Adipocyte (in vitro differentiated cells): ENCODE measurements at regions not wholly inside any gene's neighbourhood (a gene's known extent, or its start where the extent isn't known, plus 50 kb on each side); places are given as distances from the start of the nearest gene placed in this dataset.

ENCODE experiments used
- DNase-seq: peaks from one replicate; pipeline ENCODE4 v3.0.0-alpha.2; 2015; ENCODE audit warnings: low read depth
- H3K27me3 ChIP-seq: replicated peaks from 2 replicates; pipeline ENCODE4 v1.7.0; 2013; ENCODE audit warnings: mild to moderate bottlenecking, low read length, moderate library complexity; ENCODE audit not compliant: control insufficient read depth, insufficient read depth
- H3K36me3 ChIP-seq: 2 replicates; pipeline ENCODE4 v1.7.0; 2013; ENCODE audit warnings: low read length, mild to moderate bottlenecking, moderate library complexity; ENCODE audit not compliant: control insufficient read depth, insufficient read depth, severe bottlenecking
- H3K4me1 ChIP-seq: 2 replicates; pipeline ENCODE4 v1.7.0; 2013; ENCODE audit warnings: mild to moderate bottlenecking, low read length, moderate library complexity; ENCODE audit not compliant: control insufficient read depth, insufficient read depth
- H3K4me3 ChIP-seq: 2 replicates; pipeline ENCODE4 v1.7.0; 2013; ENCODE audit warnings: mild to moderate bottlenecking, low read length, moderate library complexity
- H3K9ac ChIP-seq: 2 replicates; pipeline ENCODE4 v1.7.0; 2013; ENCODE audit warnings: mild to moderate bottlenecking, low read length, moderate library complexity
- H3K9me3 ChIP-seq: 2 replicates; pipeline ENCODE4 v1.7.0; 2013; ENCODE audit warnings: mild to moderate bottlenecking, low read length, moderate library complexity; ENCODE audit not compliant: control insufficient read depth

- DNase-seq = no peak
- no peak overlapping the region for H3K9ac ChIP-seq
- no peak overlapping the region for H3K4me3 ChIP-seq
- H3K4me1 ChIP-seq = peaks cover 16% of the 10 kb centered on the region
- H3K36me3 ChIP-seq = no peaks in the 10 kb centered on the region
- no peaks in the 10 kb centered on the region for H3K9me3 ChIP-seq
- H3K27me3 ChIP-seq = no peaks in the 10 kb centered on the region
Measured at GRCh38 chr15:39230908-39231285, 350.0 kb upstream of the THBS1 start.

DNA sequence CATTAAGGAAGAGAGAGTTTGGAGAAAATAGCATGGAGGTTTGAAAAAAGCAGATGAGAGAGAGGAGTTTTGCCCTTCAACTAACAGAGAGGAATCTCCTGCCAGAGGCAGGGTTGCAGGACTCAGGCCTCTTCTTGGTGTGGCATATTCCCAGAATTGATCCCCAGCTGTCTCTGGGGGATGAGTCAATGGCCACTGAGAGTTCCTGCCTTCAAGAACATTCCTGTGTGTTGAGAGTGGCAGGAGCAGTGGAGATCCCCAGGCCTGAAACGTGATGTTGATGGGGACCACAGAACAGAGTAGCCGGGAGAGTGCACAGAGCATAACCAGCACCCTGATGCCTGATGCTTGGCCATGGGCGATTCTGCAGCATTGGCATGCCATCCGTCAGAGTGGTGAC is 348.4 kb upstream of the THBS1 start:
- no peaks in the 10 kb centered on the region for H3K36me3 ChIP-seq
- peaks cover 16% of the 10 kb centered on the region for H3K4me1 ChIP-seq
- H3K9me3 ChIP-seq = no peaks in the 10 kb centered on the region
- H3K4me3 ChIP-seq = no peak overlapping the region
- H3K9ac ChIP-seq = peak overlapping the region; percentile 82
- no peaks in the 10 kb centered on the region for H3K27me3 ChIP-seq
- DNase-seq = peak; percentile 72

- Histone ChIP-seq H3K9me3 (no peaks in the 10 kb centered on the region), H3K4me3 (no peak overlapping the region), H3K27me3 (no peaks in the 10 kb centered on the region), H3K4me1 (peaks cover 16% of the 10 kb centered on the region), H3K36me3 (no peaks in the 10 kb centered on the region), H3K9ac (peak overlapping the region; percentile 32)
- DNase-seq = peak; percentile 55
Measured at GRCh38 chr15:39235084-39235795, 345.6 kb upstream of the THBS1 start.

DNA sequence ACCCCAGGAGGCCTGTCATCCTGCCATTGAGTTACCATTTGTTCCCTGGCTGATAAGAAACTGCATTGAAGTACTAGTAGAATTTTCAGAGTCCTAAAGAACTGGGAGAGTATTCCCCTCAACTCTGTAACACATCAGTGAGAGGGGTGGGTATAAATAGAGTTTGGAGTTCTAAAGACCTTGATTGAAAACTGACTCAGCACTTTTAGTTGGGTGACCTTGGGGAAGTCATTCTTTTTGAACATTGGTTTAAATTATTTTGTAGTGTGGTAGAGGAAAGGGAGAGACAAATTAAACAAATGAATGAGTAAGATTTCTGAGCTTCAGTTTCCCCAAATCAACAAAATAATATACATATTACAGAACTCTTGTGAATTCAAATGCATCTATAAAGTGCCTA is 344.5 kb upstream of the THBS1 start:
- Histone ChIP-seq H3K4me1 (peaks cover 16% of the 10 kb centered on the region), H3K36me3 (no peaks in the 10 kb centered on the region), H3K27me3 (no peaks in the 10 kb centered on the region), H3K4me3 (no peak overlapping the region), H3K9ac (no peak overlapping the region), H3K9me3 (no peaks in the 10 kb centered on the region)
- no peak for DNase-seq

GRCh38 chr15:39238443-39238842 is 342.4 kb upstream of the THBS1 start:
- Histone ChIP-seq H3K27me3 (no peaks in the 10 kb centered on the region), H3K9ac (no peak overlapping the region), H3K36me3 (no peaks in the 10 kb centered on the region), H3K9me3 (no peaks in the 10 kb centered on the region), H3K4me3 (no peak overlapping the region), H3K4me1 (peaks cover 17% of the 10 kb centered on the region)
- peak; percentile 46 for DNase-seq

DNA sequence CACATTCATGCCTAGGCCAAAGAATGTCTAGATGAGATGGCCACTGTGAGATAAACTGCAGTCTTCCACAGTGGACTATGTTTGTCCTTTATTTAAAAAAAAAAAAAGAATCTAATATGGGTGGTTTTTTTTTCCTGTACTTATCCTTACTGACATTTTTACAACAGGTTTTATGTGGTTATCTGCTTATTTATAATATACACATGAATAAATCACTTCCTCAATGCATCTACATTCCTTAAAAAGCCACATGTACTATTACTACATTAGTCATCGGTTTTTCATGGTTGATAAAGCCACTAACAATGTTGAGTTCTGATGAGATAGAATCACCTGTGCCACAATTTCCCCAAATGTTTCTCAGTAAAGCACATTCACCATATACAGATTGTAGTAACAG is 341.3 kb upstream of the THBS1 start:
- Histone ChIP-seq H3K27me3 (no peaks in the 10 kb centered on the region), H3K9ac (no peak overlapping the region), H3K4me1 (peaks cover 26% of the 10 kb centered on the region), H3K9me3 (no peaks in the 10 kb centered on the region), H3K36me3 (no peaks in the 10 kb centered on the region), H3K4me3 (no peak overlapping the region)
- DNase-seq = no peak

- Histone ChIP-seq H3K9ac (peak overlapping the region; percentile 26), H3K4me1 (peaks cover 26% of the 10 kb centered on the region), H3K27me3 (no peaks in the 10 kb centered on the region), H3K4me3 (no peak overlapping the region), H3K36me3 (no peaks in the 10 kb centered on the region), H3K9me3 (no peaks in the 10 kb centered on the region)
- DNase-seq = peak; percentile 50
Measured at GRCh38 chr15:39242345-39242744, 338.5 kb upstream of the THBS1 start.

DNA sequence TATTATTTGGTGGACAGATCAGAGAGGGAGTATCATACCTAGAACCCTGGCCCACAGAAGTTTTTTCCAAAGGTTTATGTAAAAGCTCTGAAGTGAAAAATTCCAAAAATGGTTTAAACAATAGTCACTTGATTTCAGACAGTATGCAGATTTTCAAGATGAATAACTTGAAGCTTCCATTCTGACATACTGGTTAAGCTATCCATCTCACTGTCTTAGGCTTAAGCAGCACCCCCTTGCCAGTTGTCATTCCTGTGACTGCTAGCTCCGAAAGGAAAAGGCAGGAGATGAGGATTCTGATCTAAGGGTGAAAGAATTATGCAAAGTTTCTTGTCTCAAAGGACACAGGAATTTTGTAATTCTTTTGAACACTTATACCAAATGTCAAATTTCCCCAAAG is 337.5 kb upstream of the THBS1 start:
- Histone ChIP-seq H3K4me1 (peaks cover 35% of the 10 kb centered on the region), H3K27me3 (no peaks in the 10 kb centered on the region), H3K4me3 (peak overlapping the region; percentile 6), H3K9ac (peak overlapping the region; percentile 26), H3K9me3 (no peaks in the 10 kb centered on the region), H3K36me3 (no peaks in the 10 kb centered on the region)
- peak; percentile 37 for DNase-seq

GRCh38 chr15:39244776-39245175 is 336.1 kb upstream of the THBS1 start:
- H3K27me3 ChIP-seq = no peaks in the 10 kb centered on the region
- H3K36me3 ChIP-seq = no peaks in the 10 kb centered on the region
- H3K9me3 ChIP-seq = no peaks in the 10 kb centered on the region
- DNase-seq = no peak
- no peak overlapping the region for H3K4me3 ChIP-seq
- H3K9ac ChIP-seq = no peak overlapping the region
- peaks cover 37% of the 10 kb centered on the region for H3K4me1 ChIP-seq

DNA sequence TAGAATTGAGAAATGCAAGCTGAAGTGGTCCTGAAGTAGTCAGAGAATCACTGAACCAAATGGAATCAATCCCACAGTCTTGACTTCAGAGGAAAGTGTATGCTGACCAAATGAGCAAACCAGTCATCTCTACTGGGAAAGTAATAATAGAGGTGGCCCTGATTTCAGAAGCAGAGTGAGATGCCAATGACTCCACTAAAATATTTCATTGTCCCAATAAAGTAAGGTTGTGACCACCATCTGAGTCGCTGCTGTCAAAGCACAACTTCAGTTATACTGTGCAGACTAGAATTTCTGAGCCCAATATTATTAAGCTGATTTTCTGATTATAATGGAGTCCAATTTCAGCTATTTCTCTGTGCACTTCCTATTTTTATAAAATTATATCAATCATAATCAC is 334.4 kb upstream of the THBS1 start:
- Histone ChIP-seq H3K4me1 (peaks cover 41% of the 10 kb centered on the region), H3K4me3 (no peak overlapping the region), H3K36me3 (no peaks in the 10 kb centered on the region)

GRCh38 chr15:39247574-39247973 is 333.3 kb upstream of the THBS1 start:
- Histone ChIP-seq H3K36me3 (no peaks in the 10 kb centered on the region), H3K4me1 (peaks cover 35% of the 10 kb centered on the region), H3K4me3 (no peak overlapping the region), H3K27me3 (no peaks in the 10 kb centered on the region), H3K9ac (peak overlapping the region; percentile 73), H3K9me3 (no peaks in the 10 kb centered on the region)
- peak; percentile 38 for DNase-seq

More for the DNA sequence above, 334.4 kb upstream of the THBS1 start:
- Histone ChIP-seq H3K27me3 (no peaks in the 10 kb centered on the region), H3K9me3 (no peaks in the 10 kb centered on the region), H3K9ac (peak overlapping the region; percentile 3)
- DNase-seq = no peak

DNA sequence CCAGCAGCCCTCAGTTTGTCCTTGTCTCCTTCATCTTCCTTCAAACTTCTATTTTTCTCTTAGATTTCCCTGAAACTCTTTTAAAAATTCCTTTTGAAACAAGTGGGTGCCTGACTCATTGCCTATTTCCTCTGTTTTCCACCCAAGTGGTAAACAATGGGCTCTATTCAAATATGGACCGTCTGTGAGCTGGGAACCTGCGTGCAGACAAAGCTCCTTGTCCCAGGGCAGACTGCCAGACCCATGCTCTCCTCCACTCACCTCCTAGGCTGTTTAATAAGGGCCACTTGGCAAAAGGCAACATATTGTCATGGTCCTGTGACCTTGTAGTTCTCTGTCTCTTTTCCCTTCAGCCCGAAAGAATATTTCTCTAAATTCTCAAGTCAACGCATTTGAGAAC is 332.7 kb upstream of the THBS1 start:
- H3K4me3 ChIP-seq = no peak overlapping the region
- H3K9ac ChIP-seq = peak overlapping the region; percentile 73
- no peaks in the 10 kb centered on the region for H3K36me3 ChIP-seq
- H3K9me3 ChIP-seq = no peaks in the 10 kb centered on the region
- DNase-seq = peak; percentile 53
- H3K27me3 ChIP-seq = no peaks in the 10 kb centered on the region
- H3K4me1 ChIP-seq = peaks cover 29% of the 10 kb centered on the region
